Smooth muscle cell (in vitro differentiated cells): ENCODE measurements at regions not wholly inside any gene's neighbourhood (a gene's known extent, or its start where the extent isn't known, plus 50 kb on each side); places are given as distances from the start of the nearest gene placed in this dataset.

Experiments
- DNase-seq: peaks from one replicate; lab custom pipeline; 2025; ENCODE audit not compliant: unreplicated experiment; lab: John Stamatoyannopoulos, UW
- H2AFZ ChIP-seq: fragments of 200-600 bp; sonication (generic); 2 replicates; pipeline ENCODE4 v1.6.0; 2016; ENCODE audit warnings: antibody characterized with exemption, low read depth, mild to moderate bottlenecking
- H3F3A ChIP-seq: fragments of 200-600 bp; sonication (generic); 2 replicates; pipeline ENCODE4 v1.6.0; 2017; ENCODE audit warnings: antibody characterized with exemption, low read depth
- H3K27ac ChIP-seq: fragments of 200-600 bp; sonication (generic); 2 replicates; pipeline ENCODE4 v1.5.1; 2016; ENCODE audit warnings: low read depth, mild to moderate bottlenecking
- H3K27me3 ChIP-seq: fragments of 200-600 bp; sonication (generic); 2 replicates; pipeline ENCODE4 v1.6.1; 2016; ENCODE audit warnings: low read depth, mild to moderate bottlenecking
- H3K36me3 ChIP-seq: fragments of 200-600 bp; sonication (generic); 2 replicates; pipeline ENCODE4 v1.5.1; 2016; ENCODE audit warnings: low read depth
- H3K4me1 ChIP-seq: fragments of 200-600 bp; sonication (generic); 2 replicates; pipeline ENCODE4 v1.5.1; 2016; ENCODE audit warnings: low read depth
- H3K4me2 ChIP-seq: fragments of 200-600 bp; sonication (generic); 2 replicates; pipeline ENCODE4 v1.6.0; 2016; ENCODE audit warnings: mild to moderate bottlenecking
- H3K4me3 ChIP-seq: fragments of 200-600 bp; sonication (generic); 2 replicates; pipeline ENCODE4 v1.5.1; 2016; ENCODE audit warnings: mild to moderate bottlenecking
- H3K79me2 ChIP-seq: fragments of 200-600 bp; sonication (generic); 2 replicates; pipeline ENCODE4 v1.6.0; 2016; ENCODE audit warnings: low read depth, mild to moderate bottlenecking
- H3K9ac ChIP-seq: fragments of 200-600 bp; sonication (generic); 2 replicates; pipeline ENCODE4 v1.6.0; 2016; ENCODE audit warnings: low read depth
- H3K9me3 ChIP-seq: fragments of 200-600 bp; sonication (generic); replicated peaks from 2 replicates; pipeline ENCODE4 v1.5.1; 2016; ENCODE audit warnings: low read depth
- H4K20me1 ChIP-seq: fragments of 200-600 bp; sonication (generic); 2 replicates; pipeline ENCODE4 v1.6.0; 2016; ENCODE audit warnings: low read depth
- WGBS: methylation state at CpG from one replicate; pipeline ENCODE4 v1.1.7; 2016; ENCODE audit warnings: low lambda C conversion rate; 5-methylcytosine and 5-hydroxymethylcytosine counted together
- TF ChIP-seq, protein P1 (sequence below): fragments of 200-600 bp; sonication (generic); IDR thresholded peaks from 2 replicates; pipeline ENCODE4 v1.5.1; 2017; ENCODE audit warnings: borderline replicate concordance, mild to moderate bottlenecking, antibody characterized with exemption; ENCODE audit not compliant: insufficient read depth, poor library complexity, severe bottlenecking

DNA sequence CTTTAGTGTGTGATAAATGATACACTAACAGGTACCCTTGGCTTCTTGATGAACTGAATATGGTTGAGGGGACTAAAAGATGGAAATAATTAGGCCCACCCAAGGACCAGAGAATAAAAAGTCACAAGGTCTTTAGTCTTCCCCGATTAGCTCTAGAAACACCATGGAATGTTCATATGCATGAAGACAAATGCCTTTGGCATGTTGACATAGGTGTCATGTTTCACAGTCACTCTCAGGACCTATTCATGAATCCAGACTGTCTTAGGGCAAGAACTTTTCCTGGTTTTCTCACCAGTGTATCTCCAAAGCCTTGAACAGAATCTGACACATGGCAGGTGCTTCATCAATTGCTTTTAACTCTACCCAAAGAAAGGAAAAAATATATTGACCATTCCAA lies 412.8 kb downstream of the AJAP1 start:
- Histone ChIP-seq H3K27ac (no peak overlapping the region), H3K4me3 (no peak overlapping the region), H3K4me2 (no peak overlapping the region), H3K9me3 (no peaks in the 10 kb centered on the region), H3K9ac (no peak overlapping the region), H3K4me1 (no peaks in the 10 kb centered on the region), H3K36me3 (no peaks in the 10 kb centered on the region), H3K79me2 (no peaks in the 10 kb centered on the region), H3F3A (no peaks in the 10 kb centered on the region), H4K20me1 (no peaks in the 10 kb centered on the region), H2AFZ (no peak overlapping the region), H3K27me3 (no peaks in the 10 kb centered on the region)
- DNase-seq: no peak
- 73% methylated on average over 1 of the region's 1 CpG for WGBS
- TF ChIP-seq, protein P1, sequence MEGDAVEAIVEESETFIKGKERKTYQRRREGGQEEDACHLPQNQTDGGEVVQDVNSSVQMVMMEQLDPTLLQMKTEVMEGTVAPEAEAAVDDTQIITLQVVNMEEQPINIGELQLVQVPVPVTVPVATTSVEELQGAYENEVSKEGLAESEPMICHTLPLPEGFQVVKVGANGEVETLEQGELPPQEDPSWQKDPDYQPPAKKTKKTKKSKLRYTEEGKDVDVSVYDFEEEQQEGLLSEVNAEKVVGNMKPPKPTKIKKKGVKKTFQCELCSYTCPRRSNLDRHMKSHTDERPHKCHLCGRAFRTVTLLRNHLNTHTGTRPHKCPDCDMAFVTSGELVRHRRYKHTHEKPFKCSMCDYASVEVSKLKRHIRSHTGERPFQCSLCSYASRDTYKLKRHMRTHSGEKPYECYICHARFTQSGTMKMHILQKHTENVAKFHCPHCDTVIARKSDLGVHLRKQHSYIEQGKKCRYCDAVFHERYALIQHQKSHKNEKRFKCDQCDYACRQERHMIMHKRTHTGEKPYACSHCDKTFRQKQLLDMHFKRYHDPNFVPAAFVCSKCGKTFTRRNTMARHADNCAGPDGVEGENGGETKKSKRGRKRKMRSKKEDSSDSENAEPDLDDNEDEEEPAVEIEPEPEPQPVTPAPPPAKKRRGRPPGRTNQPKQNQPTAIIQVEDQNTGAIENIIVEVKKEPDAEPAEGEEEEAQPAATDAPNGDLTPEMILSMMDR: no peak

- DNase-seq: no peak
- no peaks in the 10 kb centered on the region for H3K36me3 ChIP-seq
- 50% methylated on average over 3 of the region's 3 CpGs for WGBS
- H3K4me3 ChIP-seq: no peak overlapping the region
- H3K27me3 ChIP-seq: no peaks in the 10 kb centered on the region
- peaks cover 6% of the 10 kb centered on the region for H3K4me1 ChIP-seq
- TF ChIP-seq, protein P1: no peak
- no peaks in the 10 kb centered on the region for H4K20me1 ChIP-seq
- no peak overlapping the region for H3K4me2 ChIP-seq
- no peak overlapping the region for H3K9ac ChIP-seq
- peaks cover 7% of the 10 kb centered on the region for H3K9me3 ChIP-seq
- H3K79me2 ChIP-seq: no peaks in the 10 kb centered on the region
- H2AFZ ChIP-seq: no peak overlapping the region
- H3F3A ChIP-seq: no peaks in the 10 kb centered on the region
- no peak overlapping the region for H3K27ac ChIP-seq
Observed at GRCh38 chr1:5053744-5054143, 399.3 kb downstream of the AJAP1 start.

DNA sequence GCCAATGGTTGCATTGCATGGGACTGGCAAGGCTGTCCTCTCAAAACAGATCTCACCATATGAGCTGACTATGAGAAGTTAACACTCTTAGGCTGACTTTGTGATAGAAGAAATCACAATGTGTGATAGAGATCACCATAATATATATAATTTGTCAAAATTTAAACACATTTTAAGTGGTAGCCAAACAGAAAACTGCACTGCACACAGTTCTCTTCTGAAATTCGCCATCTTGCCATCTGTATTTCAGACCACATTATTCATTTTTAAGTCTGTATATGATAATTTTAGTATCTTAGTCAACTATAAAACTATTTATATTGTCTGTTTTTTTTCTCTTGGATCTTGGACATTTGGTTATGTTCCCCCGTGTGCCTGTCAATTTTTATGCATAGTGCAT lies 374.7 kb downstream of the AJAP1 start:
- Histone ChIP-seq H3K27me3 (no peaks in the 10 kb centered on the region), H3K27ac (no peak overlapping the region), H3K9ac (no peak overlapping the region), H3K4me2 (no peak overlapping the region), H3F3A (no peaks in the 10 kb centered on the region), H3K79me2 (no peaks in the 10 kb centered on the region), H2AFZ (no peak overlapping the region), H4K20me1 (no peaks in the 10 kb centered on the region), H3K36me3 (no peaks in the 10 kb centered on the region), H3K4me1 (no peaks in the 10 kb centered on the region), H3K4me3 (no peak overlapping the region), H3K9me3 (no peaks in the 10 kb centered on the region)
- DNase-seq: no peak
- TF ChIP-seq, protein P1: no peak
- WGBS: 76% methylated on average over 2 of the region's 2 CpGs

DNA sequence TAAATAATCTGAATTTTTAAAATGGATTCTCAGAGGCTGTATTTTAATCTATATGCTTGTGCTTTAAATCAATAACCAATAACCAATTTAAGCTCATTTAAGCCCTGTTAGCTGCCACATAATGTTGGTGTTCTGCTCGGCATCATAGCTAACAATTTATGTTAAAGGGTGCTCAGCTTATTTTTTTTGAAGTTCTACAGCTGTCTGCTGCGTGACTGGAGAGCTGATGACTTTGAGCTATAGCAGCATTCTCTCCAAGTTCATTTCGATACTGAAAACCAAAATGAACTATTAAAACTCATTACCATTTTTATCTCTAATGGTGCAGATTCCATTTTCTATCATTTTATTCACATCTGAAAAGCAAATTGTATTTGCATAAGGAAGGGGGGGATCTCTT lies 357.8 kb downstream of the AJAP1 start:
- 92% methylated on average over 3 of the region's 3 CpGs for WGBS
- Histone ChIP-seq H3K79me2 (no peaks in the 10 kb centered on the region), H2AFZ (no peak overlapping the region), H3K4me1 (no peaks in the 10 kb centered on the region), H3K36me3 (no peaks in the 10 kb centered on the region), H3K27me3 (no peaks in the 10 kb centered on the region), H3K4me3 (no peak overlapping the region), H3K27ac (no peak overlapping the region), H3K9me3 (no peaks in the 10 kb centered on the region), H3K9ac (no peak overlapping the region), H4K20me1 (no peaks in the 10 kb centered on the region), H3F3A (no peaks in the 10 kb centered on the region), H3K4me2 (no peak overlapping the region)
- DNase-seq: no peak
- TF ChIP-seq, protein P1: no peak
